ENCODE measurements at regions not wholly inside any gene's neighbourhood (a gene's known extent, or its start where the extent isn't known, plus 50 kb on each side); places are given as distances from the start of the nearest gene placed in this dataset.

DNA sequence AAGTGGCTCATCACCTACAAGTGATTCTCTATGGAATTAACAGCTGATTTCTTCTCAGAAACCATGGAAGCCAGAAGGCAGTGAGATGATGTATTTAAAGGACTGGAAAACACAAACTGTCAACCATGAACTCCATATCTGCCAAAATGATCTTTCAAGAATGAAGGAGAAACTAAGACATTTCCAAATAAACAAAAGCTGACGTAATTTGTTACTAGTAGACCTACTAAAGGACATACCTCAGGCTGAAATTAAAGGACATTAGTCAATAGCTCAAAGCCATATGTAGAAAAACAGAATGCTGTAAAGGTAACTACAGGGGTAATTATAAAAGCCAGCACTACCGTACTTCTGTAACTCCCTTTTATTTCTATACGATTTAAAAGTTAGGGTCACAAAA is 129.4 kb upstream of the TMEM45B start:
- no peaks in the 10 kb centered on the region for H3K36me3 ChIP-seq (ENCODE audit: control insufficient read depth, insufficient read depth, low read length)
- no peaks in the 10 kb centered on the region for H3K27me3 ChIP-seq (ENCODE audit: control insufficient read depth, insufficient read depth, low read length, poor library complexity, severe bottlenecking)
- no peaks in the 10 kb centered on the region for H3K4me1 Mint-ChIP-seq
- H3K27me3 Mint-ChIP-seq (ENCODE audit: insufficient read depth) = no peaks in the 10 kb centered on the region
- H3K27ac Mint-ChIP-seq = no peak overlapping the region
- no peak overlapping the region for H3K4me3 ChIP-seq (ENCODE audit: low read length)
- no peaks in the 10 kb centered on the region for H3K4me1 ChIP-seq (ENCODE audit: control insufficient read depth, insufficient read depth, low read length)
- no peaks in the 10 kb centered on the region for H3K36me3 Mint-ChIP-seq (ENCODE audit: low read depth)
- DNase-seq = no peak
- 82 to 83% methylated on average over 1 to 2 of the region's 3 CpGs for WGBS, 2 experiments (ENCODE audit: insufficient coverage in 1 of 2, insufficient read length in 1 of 2)
- TF ChIP-seq, protein P1, sequence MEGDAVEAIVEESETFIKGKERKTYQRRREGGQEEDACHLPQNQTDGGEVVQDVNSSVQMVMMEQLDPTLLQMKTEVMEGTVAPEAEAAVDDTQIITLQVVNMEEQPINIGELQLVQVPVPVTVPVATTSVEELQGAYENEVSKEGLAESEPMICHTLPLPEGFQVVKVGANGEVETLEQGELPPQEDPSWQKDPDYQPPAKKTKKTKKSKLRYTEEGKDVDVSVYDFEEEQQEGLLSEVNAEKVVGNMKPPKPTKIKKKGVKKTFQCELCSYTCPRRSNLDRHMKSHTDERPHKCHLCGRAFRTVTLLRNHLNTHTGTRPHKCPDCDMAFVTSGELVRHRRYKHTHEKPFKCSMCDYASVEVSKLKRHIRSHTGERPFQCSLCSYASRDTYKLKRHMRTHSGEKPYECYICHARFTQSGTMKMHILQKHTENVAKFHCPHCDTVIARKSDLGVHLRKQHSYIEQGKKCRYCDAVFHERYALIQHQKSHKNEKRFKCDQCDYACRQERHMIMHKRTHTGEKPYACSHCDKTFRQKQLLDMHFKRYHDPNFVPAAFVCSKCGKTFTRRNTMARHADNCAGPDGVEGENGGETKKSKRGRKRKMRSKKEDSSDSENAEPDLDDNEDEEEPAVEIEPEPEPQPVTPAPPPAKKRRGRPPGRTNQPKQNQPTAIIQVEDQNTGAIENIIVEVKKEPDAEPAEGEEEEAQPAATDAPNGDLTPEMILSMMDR (conservative IDR thresholded peaks at IDR 0.05) = no peak
- H3K27ac ChIP-seq (ENCODE audit: low read depth, low read length) = no peak overlapping the region
- no peak overlapping the region for H3K9ac ChIP-seq (ENCODE audit: extremely low read depth, low read length, poor library complexity, severe bottlenecking)
- H3K4me3 Mint-ChIP-seq = no peak overlapping the region
- H3K9me3 ChIP-seq (ENCODE audit: control insufficient read depth, low read length) = no peaks in the 10 kb centered on the region
- H3K9me3 Mint-ChIP-seq = no peaks in the 10 kb centered on the region

DNA sequence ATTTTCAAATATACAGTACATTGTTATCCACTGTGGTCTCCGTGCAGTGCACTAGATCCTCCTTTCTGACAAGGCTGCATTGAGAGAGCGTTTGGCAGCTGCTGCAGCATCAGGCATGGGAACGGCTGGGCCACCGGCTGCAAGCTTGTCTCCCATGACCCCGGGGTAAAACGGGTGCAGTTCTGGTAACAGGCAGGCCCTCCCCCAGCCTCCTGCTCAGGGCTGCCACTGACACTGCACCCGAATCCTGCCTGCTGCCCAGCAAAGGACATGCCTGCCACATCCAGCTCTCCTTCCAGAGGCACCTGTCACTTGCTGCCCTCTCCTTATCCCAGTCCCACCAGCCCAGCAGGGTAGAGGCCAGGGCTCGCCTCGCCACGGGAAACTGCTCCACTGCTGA is 124.5 kb upstream of the TMEM45B start:
- Histone ChIP-seq H3K9ac (ENCODE audit: extremely low read depth, low read length, poor library complexity, severe bottlenecking) (no peak overlapping the region), H3K36me3 (ENCODE audit: control insufficient read depth, insufficient read depth, low read length) (no peaks in the 10 kb centered on the region), H3K4me3 (ENCODE audit: low read length) (no peak overlapping the region), H3K27me3 (ENCODE audit: control insufficient read depth, insufficient read depth, low read length, poor library complexity, severe bottlenecking) (no peaks in the 10 kb centered on the region), H3K9me3 (ENCODE audit: control insufficient read depth, low read length) (no peaks in the 10 kb centered on the region), H3K27ac (ENCODE audit: low read depth, low read length) (no peak overlapping the region), H3K4me1 (ENCODE audit: control insufficient read depth, insufficient read depth, low read length) (no peaks in the 10 kb centered on the region)
- Mint-ChIP-seq H3K27me3 (ENCODE audit: insufficient read depth) (peaks cover 14% of the 10 kb centered on the region), H3K4me3 (no peak overlapping the region), H3K4me1 (no peaks in the 10 kb centered on the region), H3K36me3 (ENCODE audit: low read depth) (no peaks in the 10 kb centered on the region), H3K9me3 (no peaks in the 10 kb centered on the region), H3K27ac (no peak overlapping the region)
- 83 to 91% methylated on average over 10 of the region's 10 CpGs for WGBS, 2 experiments (ENCODE audit: insufficient coverage in 1 of 2, insufficient read length in 1 of 2)
- TF ChIP-seq, protein P1 (conservative IDR thresholded peaks at IDR 0.05) = no peak
- no peak for DNase-seq

DNA sequence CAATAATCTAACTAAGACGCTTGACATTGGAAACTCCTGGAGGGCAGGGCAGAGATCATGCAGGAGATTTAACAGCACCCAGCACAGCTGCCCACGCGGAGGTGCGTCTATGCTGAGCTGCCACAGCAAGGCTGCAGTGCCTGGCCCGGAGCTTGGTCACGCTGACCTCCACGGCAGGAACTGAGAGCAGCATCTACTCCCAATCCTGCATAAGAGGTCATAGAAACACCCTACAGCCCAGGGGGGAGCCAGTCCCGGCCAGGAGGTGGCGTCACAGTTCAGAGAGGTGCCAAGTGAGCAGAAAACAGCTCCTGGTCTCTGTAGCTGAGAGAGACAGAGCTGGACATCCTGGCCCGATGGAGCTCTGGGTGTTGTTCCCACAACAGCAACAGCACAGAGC is 121.1 kb upstream of the TMEM45B start:
- peaks cover 16% of the 10 kb centered on the region for H3K27me3 ChIP-seq (ENCODE audit: control insufficient read depth, insufficient read depth, low read length, poor library complexity, severe bottlenecking)
- peaks cover 25% of the 10 kb centered on the region for H3K27me3 Mint-ChIP-seq (ENCODE audit: insufficient read depth)
- no peak overlapping the region for H3K9ac ChIP-seq (ENCODE audit: extremely low read depth, low read length, poor library complexity, severe bottlenecking)
- DNase-seq = no peak
- no peaks in the 10 kb centered on the region for H3K36me3 ChIP-seq (ENCODE audit: control insufficient read depth, insufficient read depth, low read length)
- H3K4me3 ChIP-seq (ENCODE audit: low read length) = no peak overlapping the region
- TF ChIP-seq, protein P1 (conservative IDR thresholded peaks at IDR 0.05) = peak; percentile 51
- no peaks in the 10 kb centered on the region for H3K4me1 ChIP-seq (ENCODE audit: control insufficient read depth, insufficient read depth, low read length)
- H3K27ac ChIP-seq (ENCODE audit: low read depth, low read length) = no peak overlapping the region
- no peak overlapping the region for H3K27ac Mint-ChIP-seq
- WGBS, 2 experiments (ENCODE audit: insufficient coverage in 1 of 2, insufficient read length in 1 of 2) = 83 to 84% methylated on average over 9 to 10 of the region's 10 CpGs
- no peaks in the 10 kb centered on the region for H3K9me3 Mint-ChIP-seq
- no peaks in the 10 kb centered on the region for H3K36me3 Mint-ChIP-seq (ENCODE audit: low read depth)
- no peaks in the 10 kb centered on the region for H3K4me1 Mint-ChIP-seq
- no peak overlapping the region for H3K4me3 Mint-ChIP-seq
- H3K9me3 ChIP-seq (ENCODE audit: control insufficient read depth, low read length) = no peaks in the 10 kb centered on the region

Data from endodermal cell (in vitro differentiated cells).